HG03280 (cell line): ENCODE measurements at regions not wholly inside any gene's neighbourhood (a gene's known extent, or its start where the extent isn't known, plus 50 kb on each side); places are given as distances from the start of the nearest gene placed in this dataset.

Experiments used
- ATAC-seq: cut with Tn5 transposase; IDR thresholded peaks from one replicate; pipeline ENCODE4 v1.9.1; 2021; ENCODE audit warnings: mild to moderate bottlenecking, moderate library complexity; ENCODE audit not compliant: unreplicated experiment

- no peak for ATAC-seq
Observed at GRCh38 chr2:194252127-194252526, 1404.9 kb upstream of the SLC39A10 start.

- ATAC-seq: no peak
Observed at GRCh38 chr2:194232600-194232999, 1424.4 kb upstream of the SLC39A10 start.

- ATAC-seq: no peak
Observed at GRCh38 chr2:194223218-194223617, 1433.8 kb upstream of the SLC39A10 start.

GRCh38 chr2:194214192-194214591 lies 1442.8 kb upstream of the SLC39A10 start:
- ATAC-seq: no peak

- no peak for ATAC-seq
Observed at GRCh38 chr2:194205568-194206227, 1451.3 kb upstream of the SLC39A10 start.

GRCh38 chr2:194203898-194204297 lies 1453.1 kb upstream of the SLC39A10 start:
- ATAC-seq: no peak

GRCh38 chr2:194182888-194183287 lies 1474.1 kb upstream of the SLC39A10 start:
- ATAC-seq: no peak

GRCh38 chr2:194176134-194176533 lies 1480.9 kb upstream of the SLC39A10 start:
- no peak for ATAC-seq

GRCh38 chr2:194166818-194167217 lies 1490.2 kb upstream of the SLC39A10 start:
- ATAC-seq: peak; percentile 73

- ATAC-seq: no peak
Observed at GRCh38 chr2:194155431-194155830, 1501.6 kb upstream of the SLC39A10 start.

- no peak for ATAC-seq
Observed at GRCh38 chr2:194151231-194151630, 1505.8 kb upstream of the SLC39A10 start.

- no peak for ATAC-seq
Observed at GRCh38 chr2:194135463-194135862, 1521.6 kb upstream of the SLC39A10 start.

GRCh38 chr2:194128810-194129209 lies 1528.2 kb upstream of the SLC39A10 start:
- ATAC-seq: no peak

- ATAC-seq: no peak
Observed at GRCh38 chr2:194126418-194126817, 1530.6 kb upstream of the SLC39A10 start.

- no peak for ATAC-seq
Observed at GRCh38 chr2:194116861-194117260, 1540.2 kb upstream of the SLC39A10 start.

GRCh38 chr2:194105358-194105757 lies 1551.7 kb upstream of the SLC39A10 start:
- no peak for ATAC-seq

GRCh38 chr2:194104687-194105086 lies 1552.3 kb upstream of the SLC39A10 start:
- peak; percentile 88 for ATAC-seq

GRCh38 chr2:194103941-194104659 lies 1552.9 kb upstream of the SLC39A10 start:
- ATAC-seq: peak; percentile 14

GRCh38 chr2:194102546-194102945 lies 1554.5 kb upstream of the SLC39A10 start:
- no peak for ATAC-seq

- no peak for ATAC-seq
Observed at GRCh38 chr2:194100201-194100600, 1556.8 kb upstream of the SLC39A10 start.

GRCh38 chr2:194096402-194096801 lies 1560.6 kb upstream of the SLC39A10 start:
- ATAC-seq: no peak

GRCh38 chr2:194095359-194095758 lies 1561.7 kb upstream of the SLC39A10 start:
- ATAC-seq: no peak
